Right hindlimb (tissue), 1 donor: ENCODE measurements at regions not wholly inside any gene's neighbourhood (a gene's known extent, or its start where the extent isn't known, plus 50 kb on each side); places are given as distances from the start of the nearest gene placed in this dataset.

Experiments used
- DNase-seq: peaks from one replicate; pipeline ENCODE4 v3.0.0-alpha.2; 2018

DNA sequence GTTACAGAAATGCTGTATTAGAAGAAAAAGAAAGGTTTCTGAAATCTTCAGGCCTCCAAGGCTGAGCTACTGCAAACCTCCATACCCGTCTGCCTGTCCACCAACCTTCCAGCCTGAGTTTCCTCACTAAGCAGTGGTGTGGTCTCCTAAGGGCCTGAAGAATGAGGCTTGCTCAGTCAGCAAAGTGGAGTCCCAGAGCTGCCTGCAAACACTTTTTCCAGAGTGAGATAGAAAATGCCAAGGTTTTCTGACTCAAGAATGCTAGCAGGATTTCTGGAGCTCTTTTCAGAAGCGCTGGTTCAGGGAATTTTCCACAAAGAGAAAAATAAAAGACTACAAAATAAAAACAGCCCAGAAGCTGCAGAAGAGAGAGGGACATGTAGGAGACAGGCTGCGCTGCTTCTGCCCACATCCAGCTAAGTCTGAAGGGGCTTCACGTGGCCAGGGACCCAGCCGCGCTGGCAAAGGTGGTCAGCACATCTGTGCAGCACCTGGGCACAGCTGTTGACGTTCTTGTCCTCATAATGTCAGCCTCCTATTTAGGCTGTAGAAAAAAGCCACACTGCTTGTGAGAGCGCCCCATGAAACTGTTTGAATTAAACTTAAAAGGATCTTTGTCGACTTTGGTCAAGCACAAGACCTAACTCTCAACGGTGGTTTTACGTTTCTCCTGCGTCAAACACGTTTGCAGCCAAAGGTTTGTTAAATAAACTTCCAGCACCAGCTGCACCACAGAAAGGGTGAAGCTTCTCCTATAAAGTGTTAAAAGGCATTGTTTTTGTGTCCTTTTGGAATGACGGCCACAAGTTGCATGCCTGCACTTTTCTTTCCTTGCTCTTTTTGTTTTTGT, 209.0 kb downstream of the THBS2 start:
- DNase-seq: no peak

DNA sequence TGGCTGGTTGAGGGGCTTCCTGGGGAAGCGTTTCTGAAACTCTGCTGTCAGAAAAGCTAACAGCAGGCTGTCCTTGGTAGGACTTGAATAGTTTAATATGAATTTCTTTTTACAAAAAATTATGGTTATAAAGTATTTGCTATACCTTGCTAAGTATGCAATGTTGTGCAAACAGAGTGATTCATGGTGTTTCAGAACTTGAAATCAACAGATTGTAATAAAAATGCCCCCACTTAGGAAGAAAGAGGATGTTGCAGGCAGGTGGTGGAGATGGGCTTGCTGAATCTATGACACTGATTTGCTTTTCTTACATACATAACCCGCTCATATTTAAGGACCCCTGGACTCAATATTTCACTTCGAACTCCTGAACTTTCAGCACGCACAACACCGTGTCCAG, 211.6 kb downstream of the THBS2 start:
- no peak for DNase-seq

DNA sequence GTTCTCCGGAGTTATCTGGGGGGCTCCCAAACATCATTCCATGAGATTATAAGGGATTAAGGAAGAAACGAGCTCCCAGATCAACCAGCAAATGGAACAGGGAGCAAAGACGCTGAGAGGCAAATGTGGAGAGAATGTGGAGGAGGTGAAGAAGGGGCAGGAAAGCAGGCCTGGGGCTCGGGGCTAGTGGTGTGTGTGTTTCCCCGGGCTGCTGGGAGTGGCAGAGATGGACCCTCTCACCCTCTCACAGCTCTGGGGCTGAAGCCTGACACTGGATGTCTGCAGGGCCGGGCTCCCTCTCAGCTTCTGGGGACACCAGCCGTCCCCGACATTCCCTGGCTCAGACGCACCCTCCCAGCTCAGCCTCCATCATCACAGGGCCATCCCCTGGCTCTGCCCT, 212.6 kb downstream of the THBS2 start:
- DNase-seq: no peak

DNA sequence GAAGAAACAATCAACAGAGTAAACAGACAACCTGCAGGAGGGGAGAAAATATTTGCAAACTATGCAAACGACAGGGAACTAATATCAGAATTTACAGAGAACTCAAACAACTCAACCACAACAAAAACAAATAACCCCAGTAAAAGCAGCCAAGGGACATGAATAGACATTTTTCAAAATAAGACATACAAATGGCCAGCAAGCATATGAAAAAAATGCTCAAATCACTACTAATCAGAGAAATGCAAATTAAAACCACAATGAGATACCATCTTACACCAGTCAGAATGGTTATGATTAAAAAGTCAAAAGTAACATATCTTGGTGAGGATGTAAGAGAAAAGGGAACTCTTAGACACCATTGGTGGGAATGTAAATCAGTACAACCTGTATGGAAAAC, 215.0 kb downstream of the THBS2 start:
- DNase-seq: no peak

DNA sequence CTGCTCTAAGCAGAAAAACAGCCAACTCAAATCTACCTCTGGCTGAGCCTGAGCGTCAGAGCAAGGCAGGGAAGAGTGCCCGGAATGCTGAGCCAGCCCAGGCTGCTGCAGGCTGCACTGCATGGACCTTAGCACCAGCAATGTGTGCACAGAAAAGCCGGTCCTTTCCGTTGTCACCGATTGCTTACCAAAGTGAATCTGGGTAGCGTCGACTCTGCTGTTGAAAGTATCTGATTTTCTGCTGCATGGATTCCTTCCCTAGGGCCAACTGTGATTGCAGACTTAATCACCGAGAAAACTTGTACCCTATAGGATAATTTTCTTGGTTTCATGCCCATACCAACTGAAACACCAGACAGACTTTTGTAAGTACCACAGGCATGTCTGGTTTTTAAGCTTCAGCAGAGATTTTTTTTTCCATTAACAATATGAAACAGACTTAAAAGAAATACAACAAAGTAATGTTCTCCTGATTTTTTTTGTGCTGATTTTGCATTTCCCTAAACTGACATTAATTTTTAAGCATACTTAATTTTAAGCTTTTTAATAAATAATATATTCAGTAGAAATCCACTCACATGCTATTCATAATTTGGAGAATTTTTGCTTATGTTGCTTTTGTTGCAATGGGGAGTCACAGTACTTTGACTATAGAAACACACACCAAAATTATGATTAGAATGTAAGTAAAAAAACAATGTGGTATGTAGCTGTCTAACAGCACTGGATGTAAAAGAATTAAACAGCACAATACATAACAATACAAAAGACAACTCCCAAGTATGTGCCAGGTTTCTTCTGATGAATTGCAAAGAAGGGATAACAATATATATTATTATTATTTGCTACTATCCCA, 218.0 kb downstream of the THBS2 start:
- DNase-seq: peak; percentile 75

DNA sequence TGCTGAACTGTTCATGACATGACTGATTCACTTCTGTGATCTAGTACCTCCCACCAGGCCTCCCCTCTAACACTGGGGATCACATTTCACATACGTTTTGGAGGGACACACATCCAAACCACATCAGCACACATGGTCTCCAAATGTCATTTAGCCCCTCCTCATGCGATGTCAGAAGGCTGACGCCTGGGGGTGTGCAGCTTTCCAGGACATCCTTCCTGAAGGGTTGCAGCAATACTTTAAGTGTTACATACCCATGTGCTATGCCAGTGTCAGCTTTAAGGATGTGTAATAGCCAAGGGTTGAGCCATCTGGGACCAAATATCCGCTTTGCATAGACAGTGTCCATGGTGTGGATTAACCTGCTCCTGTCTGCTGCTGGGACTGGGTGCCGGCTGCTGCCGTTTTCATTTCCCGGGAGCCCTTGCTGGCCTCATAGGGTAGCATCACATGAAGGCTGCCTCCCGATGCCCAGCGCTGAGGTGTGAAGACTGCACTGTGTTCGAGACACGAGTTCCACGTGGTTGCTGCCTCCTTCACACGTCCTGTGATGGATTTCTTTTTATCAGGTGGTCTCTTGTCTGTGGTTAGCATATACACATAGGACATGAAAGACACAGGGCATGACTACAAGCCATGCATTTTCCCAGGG, 219.0 kb downstream of the THBS2 start:
- no peak for DNase-seq

DNA sequence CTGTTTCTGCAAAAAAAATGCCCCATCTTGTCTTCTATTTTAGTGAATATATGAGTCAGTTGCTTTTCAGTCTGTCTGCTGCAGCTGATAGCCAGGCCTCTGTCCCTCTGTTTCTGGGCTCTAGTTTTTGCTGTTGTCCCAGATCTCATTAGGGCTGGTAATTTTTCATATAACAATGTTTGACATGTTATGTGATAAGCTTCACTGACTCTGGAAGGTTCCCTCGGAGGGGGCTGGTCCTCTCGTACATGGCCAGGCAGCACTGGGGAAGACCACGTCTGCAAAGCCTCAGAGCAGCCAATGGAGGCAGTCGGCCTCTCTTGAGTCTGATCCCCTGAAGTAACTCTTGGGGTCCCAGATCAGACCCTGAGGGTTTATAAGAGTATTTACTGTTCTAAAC, 223.8 kb downstream of the THBS2 start:
- no peak for DNase-seq

DNA sequence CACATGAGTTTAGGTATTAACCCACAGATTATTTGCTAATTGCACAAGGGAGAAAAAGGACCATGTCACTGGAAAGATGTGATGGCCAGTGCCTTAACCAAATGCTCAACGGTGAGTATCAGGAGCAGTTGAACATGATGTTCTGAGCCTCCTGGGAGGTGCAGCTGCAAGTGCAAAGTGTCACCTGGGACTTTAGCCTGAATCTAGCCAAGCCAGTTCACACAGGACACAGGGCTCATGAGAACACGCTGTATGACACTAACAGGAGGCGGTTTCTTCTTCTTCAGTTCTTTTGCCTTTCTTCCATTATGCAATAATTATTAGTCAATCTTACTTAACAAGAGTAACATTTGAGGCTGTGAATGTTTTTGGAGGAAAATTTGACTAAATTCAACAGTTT, 225.3 kb downstream of the THBS2 start:
- no peak for DNase-seq

DNA sequence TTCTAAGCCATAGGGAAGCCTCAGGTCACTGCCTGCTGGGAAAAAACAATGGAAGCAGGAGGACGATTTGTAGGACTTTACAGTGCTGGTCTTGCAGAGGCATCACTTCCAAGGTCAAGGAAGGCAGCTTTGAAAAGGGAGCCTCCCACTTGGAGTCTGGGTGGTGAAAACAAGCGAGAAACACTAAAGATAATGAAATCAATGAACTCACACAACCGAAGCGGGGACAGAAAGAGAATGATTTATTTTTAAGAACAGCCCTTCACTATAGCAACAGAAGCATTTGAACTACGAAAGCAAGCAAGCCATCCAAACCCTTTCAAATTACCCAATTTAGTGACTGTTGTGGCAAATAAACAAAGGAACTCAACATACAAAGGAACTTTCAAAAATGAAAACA, 227.5 kb downstream of the THBS2 start:
- DNase-seq: no peak

DNA sequence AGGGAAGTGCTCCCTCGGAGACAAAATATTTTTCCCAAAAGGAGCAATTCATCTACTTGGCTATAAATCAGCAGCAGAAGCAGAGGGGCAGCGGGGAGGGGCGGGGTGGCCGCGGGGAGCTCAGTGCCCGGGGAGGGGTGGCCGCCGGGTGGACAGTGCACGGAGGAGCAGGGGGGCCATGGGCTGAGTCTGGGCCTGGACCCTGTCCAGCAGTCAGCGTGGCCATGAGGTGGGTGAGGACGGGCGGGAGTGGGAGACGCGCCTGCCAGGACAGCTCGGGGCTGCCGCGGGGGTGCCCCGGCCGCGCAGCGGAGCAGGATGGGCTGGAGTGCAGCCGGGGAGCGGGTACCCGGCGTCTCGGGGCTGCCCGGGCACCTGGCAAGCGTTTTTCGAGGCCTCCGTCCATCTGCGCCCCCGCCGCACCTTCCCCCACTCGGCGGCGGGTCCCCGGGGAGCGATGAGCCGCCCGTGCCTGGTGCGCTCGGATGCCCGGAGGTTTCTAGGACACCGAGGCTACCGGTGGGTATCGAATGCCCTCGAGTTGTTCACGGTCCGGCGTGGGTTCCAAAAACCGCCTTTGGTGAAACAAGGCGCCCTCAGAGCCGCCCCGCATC, 229.5 kb downstream of the THBS2 start:
- no peak for DNase-seq

DNA sequence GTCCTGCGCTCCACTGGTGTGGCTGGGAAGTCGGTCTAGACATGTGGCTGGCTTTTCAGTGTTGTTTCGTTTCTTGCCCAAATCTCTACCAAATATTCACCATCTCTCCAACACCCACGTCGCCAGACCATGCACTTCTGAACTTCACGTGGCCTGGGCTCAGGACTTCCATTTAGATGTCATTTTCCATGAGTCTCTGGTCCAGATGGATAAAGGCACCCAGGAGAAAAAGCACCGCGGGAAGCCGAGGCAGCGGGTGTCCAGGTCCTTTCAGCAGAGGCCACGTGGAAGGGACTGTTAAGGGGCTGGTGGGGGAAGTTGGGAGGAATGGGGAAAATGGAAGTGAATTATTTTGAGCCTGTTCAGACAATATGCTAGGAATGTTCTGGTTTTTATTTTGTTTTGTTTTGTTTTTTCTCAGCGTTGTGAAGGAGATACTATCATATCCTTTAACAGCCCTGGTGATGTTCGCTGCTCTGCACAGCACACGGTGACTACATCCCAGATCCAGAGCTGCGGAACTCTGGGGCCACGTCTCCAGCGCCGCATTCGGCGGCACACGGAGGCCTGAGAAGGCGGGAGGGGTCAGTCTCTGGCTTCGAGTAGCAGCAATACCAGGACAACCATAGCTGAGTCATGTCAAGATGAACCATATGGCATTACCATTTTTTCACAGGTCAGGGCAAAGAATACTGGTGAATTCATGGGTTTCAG, 230.3 kb downstream of the THBS2 start:
- DNase-seq: no peak

DNA sequence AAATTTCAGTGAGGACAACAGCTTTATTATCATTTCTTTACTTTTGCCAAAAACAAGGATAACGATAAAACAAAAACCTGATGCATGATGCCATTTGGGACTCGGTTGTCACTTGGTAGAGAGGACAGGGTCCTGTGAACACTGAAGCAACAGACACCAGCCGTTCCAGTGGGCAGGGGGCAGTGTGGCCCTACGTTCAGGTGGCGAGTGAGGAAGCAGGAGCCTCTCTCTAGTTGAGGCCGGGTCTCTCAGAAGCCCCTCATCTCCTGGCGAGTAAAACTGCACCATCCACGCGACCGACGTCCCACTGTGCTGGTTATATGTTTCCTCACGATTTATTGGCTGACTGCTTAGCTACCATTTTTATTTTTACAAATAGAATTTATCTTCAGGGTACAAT, 231.6 kb downstream of the THBS2 start:
- no peak for DNase-seq

DNA sequence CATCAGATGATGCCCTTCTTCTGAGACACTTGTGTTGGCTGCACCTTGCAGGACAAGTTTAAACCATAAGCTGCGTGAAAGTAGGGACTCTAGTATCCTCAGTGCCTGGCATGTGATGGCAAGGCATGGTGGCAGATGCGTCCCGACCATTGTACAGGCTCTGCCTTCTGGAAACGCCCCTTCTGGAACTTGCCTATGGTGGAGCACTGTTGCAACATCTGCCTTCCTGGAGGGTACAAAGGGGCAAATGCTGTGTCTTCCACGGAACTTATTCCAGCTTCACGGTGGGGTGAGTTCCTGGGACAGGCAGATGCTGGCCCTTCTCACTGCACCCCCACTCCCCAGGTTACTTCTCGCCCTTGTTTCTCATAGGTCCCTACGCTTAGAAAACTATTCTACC, 232.8 kb downstream of the THBS2 start:
- no peak for DNase-seq

DNA sequence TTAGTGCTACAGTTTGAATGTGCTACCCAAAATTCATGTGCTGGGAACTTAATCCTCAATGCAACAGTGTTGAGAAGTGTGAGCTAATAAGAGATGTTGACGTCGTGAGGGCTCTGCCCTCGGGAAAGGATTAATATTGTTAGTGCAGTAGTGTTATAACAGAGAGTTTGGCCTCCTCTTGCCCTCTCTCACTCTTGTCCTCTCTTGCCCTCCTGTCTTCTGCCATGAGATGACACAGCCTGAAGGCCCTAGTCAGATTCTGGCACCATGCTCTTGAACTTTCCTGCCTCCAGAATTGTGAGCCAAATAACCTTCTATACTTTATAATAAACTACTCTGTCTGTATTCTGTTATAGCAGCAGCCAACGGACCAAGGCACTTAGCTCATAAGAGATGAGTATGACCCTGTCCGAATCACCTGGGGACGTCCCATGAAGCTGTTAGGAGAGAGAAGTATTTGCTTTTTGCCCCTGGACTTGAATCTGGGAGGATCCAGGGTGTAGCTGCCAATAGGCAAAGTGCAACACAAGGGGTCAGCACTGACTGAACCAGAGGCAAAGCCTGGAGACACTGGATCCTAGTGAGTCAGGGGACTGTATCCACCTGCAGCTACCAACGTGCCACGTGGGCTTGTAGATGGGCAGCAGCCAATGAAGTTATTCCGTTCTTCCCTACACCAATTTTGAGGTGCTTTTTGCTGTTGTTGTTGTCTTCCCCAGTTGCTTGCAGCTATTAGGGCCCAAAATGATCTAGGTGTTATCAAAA, 233.7 kb downstream of the THBS2 start:
- peak; percentile 18 for DNase-seq

DNA sequence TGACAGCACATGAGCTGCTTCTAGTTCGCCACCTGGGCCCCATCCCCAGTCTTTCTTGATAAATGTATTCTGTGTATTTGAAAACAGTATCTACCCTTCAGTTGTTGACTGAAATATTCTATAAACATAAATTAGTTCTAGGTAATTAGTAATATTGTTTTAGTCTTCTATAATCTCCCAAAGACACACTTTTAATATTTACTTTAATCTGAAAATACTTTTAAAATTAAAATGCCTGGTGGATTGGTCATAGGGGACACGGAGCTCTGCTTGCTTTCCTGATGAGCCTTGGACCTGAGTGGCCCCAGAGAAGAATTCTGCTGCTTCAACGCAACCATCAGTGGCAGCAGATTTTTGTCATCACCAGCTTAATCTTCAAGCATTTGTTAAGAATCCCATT, 234.5 kb downstream of the THBS2 start:
- no peak for DNase-seq

DNA sequence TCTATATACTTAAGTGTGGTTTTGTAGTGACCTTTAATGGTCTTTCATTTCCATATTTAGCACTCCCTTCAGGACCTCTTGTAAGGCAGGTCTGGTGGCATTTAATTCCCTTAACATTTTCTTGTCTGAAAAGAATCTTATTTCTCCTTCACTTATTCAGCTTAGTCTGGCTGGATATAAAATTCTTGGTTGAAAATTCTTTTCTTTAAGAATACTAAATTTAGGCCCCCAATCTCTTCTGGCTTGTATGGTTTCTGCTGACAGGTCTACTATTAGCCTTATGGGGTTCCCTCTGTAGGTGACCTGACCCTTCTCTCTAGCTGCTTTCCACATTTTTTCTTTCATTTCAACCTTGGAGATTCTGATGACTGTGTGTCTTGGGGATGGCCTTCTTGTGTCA, 236.9 kb downstream of the THBS2 start:
- no peak for DNase-seq

DNA sequence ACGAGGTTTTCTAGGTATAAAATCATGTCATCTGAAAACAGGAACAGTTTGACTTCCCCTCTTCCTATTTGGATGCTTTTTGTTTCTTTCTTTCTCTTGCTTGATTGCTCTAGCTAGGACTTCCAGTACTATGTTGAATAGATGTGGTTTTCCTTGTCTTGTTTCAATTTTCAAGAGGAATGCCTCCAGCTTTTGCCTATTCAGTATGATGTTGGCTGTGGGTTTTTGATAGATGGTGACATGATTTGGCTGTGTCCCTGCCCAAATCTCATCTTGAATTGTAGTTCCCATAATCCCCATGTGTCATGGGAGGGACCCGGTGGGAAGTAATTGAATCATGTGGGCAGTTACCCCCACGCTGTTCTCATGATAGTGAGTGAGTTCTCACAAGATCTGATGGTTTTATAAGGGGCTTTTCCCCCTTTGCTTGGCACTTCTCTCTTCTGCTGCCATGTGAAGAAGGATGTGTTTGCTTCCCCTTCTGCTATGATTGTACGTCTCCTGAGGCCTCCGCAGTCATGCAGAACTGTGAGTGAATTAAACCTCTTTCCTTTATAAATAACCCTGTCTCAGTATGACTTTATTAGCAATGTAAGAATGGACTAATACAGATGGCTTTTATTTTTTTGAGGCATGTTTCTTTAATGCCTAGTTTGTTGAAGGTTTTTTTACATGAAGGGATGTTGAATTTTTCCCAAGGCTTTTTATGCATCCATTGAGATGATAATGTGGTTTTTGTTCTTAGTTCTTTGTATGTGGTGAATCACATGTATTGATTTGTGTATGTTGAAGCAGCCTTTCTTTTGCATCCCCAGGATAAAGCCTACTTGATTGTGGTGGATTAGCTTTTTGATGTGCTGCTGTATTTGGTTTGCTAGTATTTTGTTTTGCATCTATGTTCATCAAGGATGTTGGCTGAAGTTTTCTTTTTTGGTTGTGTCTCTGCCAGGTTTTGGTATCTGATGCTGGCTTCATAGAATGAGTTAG, 239.1 kb downstream of the THBS2 start:
- no peak for DNase-seq

DNA sequence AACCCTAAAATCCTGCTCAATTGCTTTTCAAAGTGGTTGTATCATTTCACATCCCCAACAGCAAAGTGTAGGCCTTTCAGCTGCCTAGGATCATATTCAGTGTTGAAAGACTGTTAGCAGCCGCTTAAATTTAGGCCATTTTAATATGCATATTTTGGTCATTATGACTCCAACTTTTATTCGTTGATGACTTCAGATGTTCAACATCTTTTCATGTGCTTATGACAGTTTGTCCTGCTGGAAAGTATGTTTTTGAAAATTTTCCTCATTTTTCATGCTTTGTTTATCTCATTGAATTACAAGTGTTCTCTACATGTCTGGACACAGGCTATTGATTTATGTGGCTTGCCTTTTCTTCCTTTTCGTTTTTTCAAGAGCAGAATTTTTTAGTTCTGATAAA, 244.0 kb downstream of the THBS2 start:
- DNase-seq: no peak

DNA sequence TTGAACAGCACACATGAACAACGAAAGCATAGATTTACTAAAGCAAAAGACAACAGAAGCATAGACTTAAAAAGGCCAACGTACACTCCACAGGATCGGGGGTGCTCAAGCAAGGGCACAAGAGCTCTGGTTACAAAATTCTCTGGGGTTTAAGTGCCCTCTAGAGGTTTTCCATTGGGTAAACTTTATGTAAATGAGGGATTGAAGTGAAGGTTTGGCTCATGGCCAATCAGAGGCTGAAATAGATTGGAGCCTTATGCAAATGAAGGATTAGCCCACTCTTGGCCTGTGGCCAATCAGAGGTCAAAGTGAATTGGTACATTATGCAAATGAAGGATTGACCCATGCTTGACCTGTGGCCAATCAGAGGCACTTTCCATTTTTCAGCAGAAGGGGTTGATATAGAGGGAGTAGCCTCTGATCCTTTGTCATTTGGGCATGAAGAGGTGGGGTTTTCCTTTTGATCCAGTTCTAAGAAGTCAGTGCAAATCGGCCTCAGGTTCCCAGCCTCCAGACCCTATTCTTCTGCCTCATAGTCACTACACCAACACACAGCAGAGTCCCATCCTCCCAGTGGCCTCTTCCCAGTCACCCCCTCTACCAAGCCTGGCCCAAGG, 244.9 kb downstream of the THBS2 start:
- DNase-seq: no peak

DNA sequence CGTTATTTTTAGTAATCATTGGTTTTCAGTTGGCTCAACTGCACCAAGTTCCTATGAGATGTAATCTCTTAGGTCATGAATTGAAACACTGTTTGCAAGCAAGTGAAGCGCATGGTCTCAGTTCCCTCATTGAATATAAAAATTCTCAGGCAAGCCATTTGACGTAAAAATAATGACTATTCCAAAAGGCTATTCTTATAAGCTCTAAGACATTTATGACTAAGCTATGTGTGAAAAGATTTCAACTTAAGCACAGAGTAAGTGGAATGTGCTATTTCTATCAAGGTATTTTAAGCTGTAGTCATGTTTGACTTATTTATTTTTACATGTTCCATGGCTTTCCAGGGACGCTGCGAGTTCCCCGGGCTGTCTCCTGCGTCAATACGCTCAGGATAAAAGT, 248.5 kb downstream of the THBS2 start:
- DNase-seq: no peak
